HG02763 (cell line): ENCODE measurements at regions not wholly inside any gene's neighbourhood (a gene's known extent, or its start where the extent isn't known, plus 50 kb on each side); places are given as distances from the start of the nearest gene placed in this dataset.
A peak's percentile ranks its signal among the peaks of the same experiment; 100 is the strongest.
"Not testable (repeated sequence)": the region's sequence is repeated elsewhere in the genome, so short reads cannot be mapped to it uniquely, and the experiment has no call there.

Experiments used
- ATAC-seq: cut with Tn5 transposase; IDR thresholded peaks from one replicate; pipeline ENCODE4 v1.9.1; 2021; ENCODE audit warnings: mild to moderate bottlenecking, moderate library complexity; ENCODE audit not compliant: unreplicated experiment

GRCh38 chr2:167844714-167845530 lies 402.5 kb downstream of the STK39 start:
- ATAC-seq, result no peak

- ATAC-seq, result no peak
Measured at GRCh38 chr2:167843657-167844056, 403.7 kb downstream of the STK39 start.

- no peak for ATAC-seq
Measured at GRCh38 chr2:167843217-167843616, 404.2 kb downstream of the STK39 start.

GRCh38 chr2:167842047-167842446 lies 405.3 kb downstream of the STK39 start:
- ATAC-seq, result no peak

GRCh38 chr2:167835290-167835689 lies 412.1 kb downstream of the STK39 start:
- ATAC-seq, result not testable (repeated sequence)

- ATAC-seq, result no peak
Measured at GRCh38 chr2:167834707-167835106, 412.7 kb downstream of the STK39 start.

- no peak for ATAC-seq
Measured at GRCh38 chr2:167833294-167833693, 414.1 kb downstream of the STK39 start.

GRCh38 chr2:167832868-167833287 lies 414.5 kb downstream of the STK39 start:
- no peak for ATAC-seq

GRCh38 chr2:167827352-167828097 lies 419.9 kb downstream of the STK39 start:
- no peak for ATAC-seq

- ATAC-seq, result no peak
Measured at GRCh38 chr2:167826906-167827305, 420.5 kb downstream of the STK39 start.

GRCh38 chr2:167825664-167826063 lies 421.7 kb downstream of the STK39 start:
- no peak for ATAC-seq

- ATAC-seq, result no peak
Measured at GRCh38 chr2:167822690-167823465, 424.5 kb downstream of the STK39 start.

GRCh38 chr2:167820488-167820887 lies 426.9 kb downstream of the STK39 start:
- no peak for ATAC-seq

- no peak for ATAC-seq
Measured at GRCh38 chr2:167818521-167818920, 428.9 kb downstream of the STK39 start.

GRCh38 chr2:167817908-167818307 lies 429.5 kb downstream of the STK39 start:
- no peak for ATAC-seq

GRCh38 chr2:167817422-167817821 lies 430.0 kb downstream of the STK39 start:
- ATAC-seq, result no peak

GRCh38 chr2:167816874-167817290 lies 430.5 kb downstream of the STK39 start:
- ATAC-seq, result no peak

GRCh38 chr2:167814881-167815718 lies 432.3 kb downstream of the STK39 start:
- peak; percentile 60 for ATAC-seq

GRCh38 chr2:167814482-167814880 lies 432.9 kb downstream of the STK39 start:
- not testable (repeated sequence) for ATAC-seq

GRCh38 chr2:167809799-167810198 lies 437.6 kb downstream of the STK39 start:
- ATAC-seq, result not testable (repeated sequence)
